Activated T-helper 1 cell treated with anti-CD3 and anti-CD28 coated beads, Interleukin-2, amount 50 U/mL, for 16 hours (primary cell): ENCODE measurements at regions not wholly inside any gene's neighbourhood (a gene's known extent, or its start where the extent isn't known, plus 50 kb on each side); places are given as distances from the start of the nearest gene placed in this dataset.

Source experiments
- DNase-seq, 2 donors: peaks; one replicate each; pipeline ENCODE4 v3.0.0-alpha.2; 2020; ENCODE audit warnings: low read depth in 1 of 2, low spot score in 1 of 2

GRCh38 chr14:49971156-49972130 lies 78.6 kb downstream of the ARF6 start:
- DNase-seq: no peak

GRCh38 chr14:49972131-49972671 lies 79.3 kb downstream of the ARF6 start:
- DNase-seq: no peak

- DNase-seq: peak in 1 of 2 donors; percentile 15
Observed at GRCh38 chr14:49972823-49973222, 79.9 kb downstream of the ARF6 start.

GRCh38 chr14:49975276-49975675 lies 82.4 kb downstream of the ARF6 start:
- DNase-seq: no peak

GRCh38 chr14:49975799-49976198 lies 82.9 kb downstream of the ARF6 start:
- no peak for DNase-seq

GRCh38 chr14:49977126-49977841 lies 84.4 kb downstream of the ARF6 start:
- peak in 1 of 2 donors; percentile 23 for DNase-seq

GRCh38 chr14:49980027-49980426 lies 87.1 kb downstream of the ARF6 start:
- DNase-seq: no peak

- no peak for DNase-seq
Observed at GRCh38 chr14:49982082-49982481, 89.2 kb downstream of the ARF6 start.

- no peak for DNase-seq
Observed at GRCh38 chr14:49982501-49982951, 89.6 kb downstream of the ARF6 start.

- no peak for DNase-seq
Observed at GRCh38 chr14:49984424-49984823, 91.5 kb downstream of the ARF6 start.

GRCh38 chr14:49986343-49987014 lies 93.6 kb downstream of the ARF6 start:
- DNase-seq: no peak

- no peak for DNase-seq
Observed at GRCh38 chr14:49988080-49988990, 95.5 kb downstream of the ARF6 start.

- DNase-seq: no peak
Observed at GRCh38 chr14:49989966-49990365, 97.1 kb downstream of the ARF6 start.

GRCh38 chr14:49991491-49991890 lies 98.6 kb downstream of the ARF6 start:
- no peak for DNase-seq

GRCh38 chr14:49992036-49992435 lies 99.2 kb downstream of the ARF6 start:
- no peak for DNase-seq

- DNase-seq: no peak
Observed at GRCh38 chr14:49992448-49992847, 99.6 kb downstream of the ARF6 start.

- no peak for DNase-seq
Observed at GRCh38 chr14:49992901-49993339, 100.0 kb downstream of the ARF6 start.

- no peak for DNase-seq
Observed at GRCh38 chr14:49993565-49993964, 100.7 kb downstream of the ARF6 start.

GRCh38 chr14:49994951-49995561 lies 102.2 kb downstream of the ARF6 start:
- no peak for DNase-seq

- no peak for DNase-seq
Observed at GRCh38 chr14:49997991-49998390, 105.1 kb downstream of the ARF6 start.
